Chondrocyte (in vitro differentiated cells): ENCODE measurements at regions not wholly inside any gene's neighbourhood (a gene's known extent, or its start where the extent isn't known, plus 50 kb on each side); places are given as distances from the start of the nearest gene placed in this dataset.

ENCODE experiments used
- DNase-seq: peaks from one replicate; pipeline ENCODE4 v3.0.0; 2021; ENCODE audit warnings: mixed read lengths, low spot score
- H3K27ac Mint-ChIP-seq: one replicate; pipeline ENCODE4 v1.8.0; 2021; ENCODE audit warnings: mild to moderate bottlenecking, moderate library complexity, mixed read lengths; ENCODE audit not compliant: unreplicated experiment
- H3K27me3 Mint-ChIP-seq: 2 replicates; pipeline ENCODE4 v1.8.0; 2021; ENCODE audit warnings: low read depth, mixed read lengths
- H3K36me3 Mint-ChIP-seq: 2 replicates; pipeline ENCODE4 v1.8.0; 2021; ENCODE audit warnings: low read depth, mixed read lengths
- H3K4me1 Mint-ChIP-seq: 2 replicates; pipeline ENCODE4 v1.8.0; 2021; ENCODE audit warnings: low read depth, mild to moderate bottlenecking, mixed read lengths
- H3K4me3 Mint-ChIP-seq: one replicate; pipeline ENCODE4 v1.8.0; 2021; ENCODE audit warnings: mild to moderate bottlenecking, moderate library complexity, mixed read lengths; ENCODE audit not compliant: unreplicated experiment
- H3K9me3 Mint-ChIP-seq: 2 replicates; pipeline ENCODE4 v1.8.0; 2021; ENCODE audit warnings: low read depth, mixed read lengths
- CTCF ChIP-seq: fragments of 200-600 bp; sonication (generic); IDR thresholded peaks from 2 replicates; pipeline ENCODE4 v1.5.0; 2021; ENCODE audit warnings: antibody characterized with exemption, mild to moderate bottlenecking, moderate library complexity

GRCh38 chr1:157231846-157232525 lies 93.8 kb upstream of the ETV3 start:
- H3K27me3 Mint-ChIP-seq, result peaks cover 17% of the 10 kb centered on the region
- H3K36me3 Mint-ChIP-seq, result no peaks in the 10 kb centered on the region
- H3K9me3 Mint-ChIP-seq, result no peaks in the 10 kb centered on the region
- H3K4me3 Mint-ChIP-seq, result no peak overlapping the region
- no peaks in the 10 kb centered on the region for H3K4me1 Mint-ChIP-seq
- TF ChIP-seq CTCF, result no peak
- DNase-seq, result no peak
- no peak overlapping the region for H3K27ac Mint-ChIP-seq

GRCh38 chr1:157230500-157230899 lies 92.3 kb upstream of the ETV3 start:
- no peak for DNase-seq
- H3K27ac Mint-ChIP-seq, result no peak overlapping the region
- no peaks in the 10 kb centered on the region for H3K36me3 Mint-ChIP-seq
- no peaks in the 10 kb centered on the region for H3K4me1 Mint-ChIP-seq
- peaks cover 10% of the 10 kb centered on the region for H3K27me3 Mint-ChIP-seq
- TF ChIP-seq CTCF, result no peak
- no peaks in the 10 kb centered on the region for H3K9me3 Mint-ChIP-seq
- H3K4me3 Mint-ChIP-seq, result no peak overlapping the region

- DNase-seq, result no peak
- Mint-ChIP-seq H3K27ac (no peak overlapping the region), H3K4me1 (no peaks in the 10 kb centered on the region), H3K9me3 (peaks cover 4% of the 10 kb centered on the region), H3K27me3 (peaks cover 11% of the 10 kb centered on the region), H3K36me3 (no peaks in the 10 kb centered on the region), H3K4me3 (no peak overlapping the region)
- TF ChIP-seq CTCF, result no peak
Observed at GRCh38 chr1:157227700-157228099, 89.5 kb upstream of the ETV3 start.

- Mint-ChIP-seq H3K27me3 (peaks cover 14% of the 10 kb centered on the region), H3K9me3 (peaks cover 4% of the 10 kb centered on the region), H3K27ac (no peak overlapping the region), H3K4me3 (no peak overlapping the region), H3K4me1 (no peaks in the 10 kb centered on the region), H3K36me3 (no peaks in the 10 kb centered on the region)
- no peak for DNase-seq
- TF ChIP-seq CTCF, result no peak
Observed at GRCh38 chr1:157226739-157227138, 88.5 kb upstream of the ETV3 start.

GRCh38 chr1:157219600-157219999 lies 81.4 kb upstream of the ETV3 start:
- Mint-ChIP-seq H3K4me3 (no peak overlapping the region), H3K27ac (no peak overlapping the region), H3K27me3 (peaks cover 20% of the 10 kb centered on the region), H3K9me3 (peaks cover 7% of the 10 kb centered on the region), H3K4me1 (no peaks in the 10 kb centered on the region), H3K36me3 (no peaks in the 10 kb centered on the region)
- DNase-seq, result no peak
- no peak for TF ChIP-seq CTCF
